ENCODE measurements at regions not wholly inside any gene's neighbourhood (a gene's known extent, or its start where the extent isn't known, plus 50 kb on each side); places are given as distances from the start of the nearest gene placed in this dataset.
"Not testable (repeated sequence)": the region's sequence is repeated elsewhere in the genome, so short reads cannot be mapped to it uniquely, and the experiment has no call there.

- no peak for DNase-seq
These were observed 498.6 kb downstream of the EBF1 start for GRCh38 chr5:158601118-158601517.

GRCh38 chr5:158600679-158601078 is 499.0 kb downstream of the EBF1 start:
- no peak for DNase-seq

DNA sequence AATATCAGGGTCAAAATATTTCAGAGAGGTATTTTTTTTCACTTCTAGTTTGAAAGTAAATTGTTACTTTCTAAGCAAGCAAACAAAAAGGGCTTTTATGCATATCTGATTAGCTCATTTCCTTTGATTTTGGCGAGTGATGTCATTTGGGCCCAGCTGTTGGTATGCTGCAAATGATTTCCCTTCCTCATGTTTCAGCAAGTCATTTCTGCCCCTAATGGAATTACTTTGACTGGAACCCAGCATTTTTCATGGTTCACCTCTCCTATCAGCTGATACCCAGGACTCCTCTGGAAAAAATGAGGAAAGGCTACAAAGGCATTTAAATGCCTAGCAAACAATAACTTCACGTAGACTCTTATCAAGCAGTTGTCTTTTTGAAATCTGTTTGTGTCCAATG is 500.6 kb downstream of the EBF1 start:
- no peak for DNase-seq

DNA sequence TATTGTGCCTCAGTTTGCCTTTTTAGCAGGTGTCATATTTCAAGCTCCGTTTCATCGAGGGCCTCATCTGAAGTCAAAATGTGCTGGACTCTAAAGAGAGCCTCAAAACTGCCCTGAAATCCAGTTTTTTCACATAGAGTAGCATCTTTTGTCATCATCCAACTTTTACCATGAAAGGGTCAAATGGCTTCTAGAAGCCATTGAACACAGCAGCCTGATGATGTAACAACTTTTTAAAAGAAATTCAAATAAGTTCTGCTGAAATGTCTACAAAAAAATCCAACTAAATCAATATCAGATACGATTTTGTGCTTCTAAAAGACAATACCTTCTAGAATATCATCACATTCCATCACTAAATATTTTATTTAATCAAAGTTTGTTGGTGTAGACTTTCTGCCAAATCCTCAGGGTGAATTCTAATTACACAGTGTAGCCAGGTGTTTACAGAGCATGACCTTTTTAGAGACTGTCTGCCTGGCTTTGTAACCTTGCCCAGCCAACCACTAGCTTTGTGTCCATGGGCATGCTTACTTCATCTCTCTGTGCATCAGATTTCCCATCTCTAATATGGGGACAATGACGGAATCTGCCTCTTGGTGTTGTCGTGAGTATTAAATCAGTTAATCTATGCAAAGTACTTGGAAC is 505.0 kb downstream of the EBF1 start:
- DNase-seq, result no peak

- no peak for DNase-seq
These were observed 505.8 kb downstream of the EBF1 start for GRCh38 chr5:158593925-158594324.

DNA sequence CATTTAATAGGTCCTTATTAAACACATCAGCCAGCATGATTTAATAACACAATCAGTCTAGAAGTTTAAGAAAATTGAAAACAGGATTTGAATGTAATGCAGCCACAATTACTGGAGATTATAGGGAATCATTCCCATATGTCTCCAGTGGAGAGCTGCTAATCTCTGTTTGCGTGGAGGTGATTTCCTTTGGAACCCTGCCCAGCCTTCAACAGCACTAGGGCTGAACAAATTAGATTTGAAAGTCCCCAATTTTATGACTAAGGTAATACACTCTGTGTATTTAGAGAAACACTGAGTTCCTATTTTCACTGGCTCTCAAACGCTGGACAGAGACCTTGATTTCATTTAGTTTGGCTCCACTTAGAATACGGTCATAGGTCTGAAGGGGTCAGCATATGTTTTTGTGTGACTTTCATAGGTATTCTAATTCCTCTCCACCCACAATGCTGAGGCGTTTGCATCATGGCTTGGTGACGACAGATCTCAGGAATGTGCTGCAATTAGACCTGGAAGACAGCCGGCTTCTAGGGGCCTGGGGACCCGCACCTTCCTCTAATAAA is 508.3 kb downstream of the EBF1 start:
- no peak for DNase-seq

- no peak for DNase-seq
These were observed 508.9 kb downstream of the EBF1 start for GRCh38 chr5:158590746-158591300.

DNA sequence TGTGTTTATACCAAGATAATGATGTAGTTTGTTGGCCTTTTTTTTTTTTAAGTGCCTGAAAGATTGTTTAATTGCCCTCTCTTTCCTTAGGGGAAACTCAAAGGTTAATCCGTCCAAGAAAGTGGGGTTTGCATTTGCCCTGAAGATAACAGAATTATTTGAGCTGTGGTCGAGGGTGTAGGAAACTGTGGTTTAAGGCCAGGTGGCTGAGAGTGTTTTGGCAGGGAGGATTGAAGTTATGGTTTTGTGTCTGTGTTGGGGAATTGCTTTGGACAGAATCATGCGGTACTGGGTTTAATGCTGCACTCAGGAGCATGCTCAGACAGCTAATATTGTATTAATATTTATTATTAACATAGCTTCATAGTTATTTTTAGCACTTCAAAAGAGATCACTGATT is 509.8 kb downstream of the EBF1 start:
- no peak for DNase-seq

DNA sequence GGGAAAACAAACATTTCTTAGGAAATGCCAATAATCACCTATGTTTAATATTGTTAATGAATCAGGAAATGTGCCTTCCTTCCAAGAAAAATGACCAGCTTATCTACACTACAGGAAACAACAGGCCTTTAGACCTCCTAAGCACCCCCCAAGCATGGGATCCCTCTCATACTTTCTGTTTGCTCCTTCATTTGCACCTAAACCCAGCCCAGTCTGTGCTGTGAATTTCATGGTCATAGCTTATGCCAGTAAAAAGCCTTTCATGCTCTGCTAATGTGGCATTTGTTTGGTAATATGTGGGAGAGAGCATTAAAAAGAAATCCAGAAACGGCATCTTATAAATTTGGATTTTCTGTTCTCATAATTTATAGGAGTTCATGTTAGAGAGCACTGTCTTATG is 511.1 kb downstream of the EBF1 start:
- no peak for DNase-seq

- DNase-seq, result no peak
These were observed 513.7 kb downstream of the EBF1 start for GRCh38 chr5:158586054-158586453.

DNA sequence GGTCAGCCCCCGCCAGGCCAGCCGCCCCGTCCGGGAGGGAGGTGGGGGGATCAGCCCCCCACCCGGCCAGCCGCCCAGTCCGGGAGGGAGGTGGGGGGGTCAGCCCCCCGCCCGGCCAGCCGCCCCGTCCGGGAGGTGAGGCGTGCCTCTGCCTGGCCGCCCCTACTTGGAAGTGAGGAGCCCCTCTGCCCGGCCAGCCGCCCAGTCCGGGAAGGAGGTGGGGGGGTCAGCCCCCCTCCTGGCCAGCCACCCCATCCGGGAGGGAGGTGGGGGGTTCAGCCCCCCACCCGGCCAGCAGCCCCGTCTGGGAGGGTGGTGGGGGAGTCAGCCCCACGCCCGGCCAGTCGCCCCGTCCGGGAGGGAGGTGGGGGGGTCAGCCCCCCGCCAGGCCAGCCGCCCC is 517.0 kb downstream of the EBF1 start:
- not testable (repeated sequence) for DNase-seq

- no peak for DNase-seq
These were observed 525.9 kb downstream of the EBF1 start for GRCh38 chr5:158573829-158574228.

GRCh38 chr5:158570502-158570901 is 529.2 kb downstream of the EBF1 start:
- no peak for DNase-seq

GRCh38 chr5:158569534-158569933 is 530.2 kb downstream of the EBF1 start:
- no peak for DNase-seq

DNA sequence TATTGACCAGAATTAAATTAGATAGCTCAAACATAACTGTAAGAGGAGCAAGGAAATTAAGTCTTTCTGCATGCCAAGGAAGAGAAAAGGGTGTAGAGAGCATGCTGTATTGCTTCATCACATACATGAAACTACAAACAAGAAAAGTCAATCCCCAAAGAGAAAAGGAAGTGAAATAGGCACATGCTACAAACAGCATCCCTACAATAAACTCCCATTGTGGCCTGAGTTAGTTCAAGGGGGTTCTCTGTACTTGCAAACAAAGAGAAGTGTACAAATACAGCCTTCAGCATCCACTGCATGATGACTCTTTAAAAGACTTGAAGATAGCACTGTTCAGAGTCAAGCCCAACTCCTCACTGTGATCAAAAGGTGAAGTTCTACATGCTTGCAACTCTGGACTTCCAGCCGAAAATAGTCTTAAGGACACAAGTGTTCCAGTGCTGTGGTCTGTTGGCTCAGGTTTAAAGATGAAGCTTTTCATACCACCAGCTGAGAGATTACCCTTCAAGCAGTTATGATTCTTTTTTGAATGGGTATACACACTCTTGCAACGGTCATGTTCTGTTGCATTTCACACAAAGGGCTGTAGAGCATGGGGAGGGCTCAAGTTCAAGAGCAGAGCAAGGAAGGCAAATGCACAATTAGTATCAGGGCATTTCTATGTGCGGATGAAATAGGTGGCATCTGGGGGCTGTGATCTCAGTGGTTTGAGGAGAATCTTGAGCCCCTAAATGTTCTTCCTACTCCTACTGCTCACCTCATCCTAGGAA is 534.5 kb downstream of the EBF1 start:
- DNase-seq, result no peak

DNA sequence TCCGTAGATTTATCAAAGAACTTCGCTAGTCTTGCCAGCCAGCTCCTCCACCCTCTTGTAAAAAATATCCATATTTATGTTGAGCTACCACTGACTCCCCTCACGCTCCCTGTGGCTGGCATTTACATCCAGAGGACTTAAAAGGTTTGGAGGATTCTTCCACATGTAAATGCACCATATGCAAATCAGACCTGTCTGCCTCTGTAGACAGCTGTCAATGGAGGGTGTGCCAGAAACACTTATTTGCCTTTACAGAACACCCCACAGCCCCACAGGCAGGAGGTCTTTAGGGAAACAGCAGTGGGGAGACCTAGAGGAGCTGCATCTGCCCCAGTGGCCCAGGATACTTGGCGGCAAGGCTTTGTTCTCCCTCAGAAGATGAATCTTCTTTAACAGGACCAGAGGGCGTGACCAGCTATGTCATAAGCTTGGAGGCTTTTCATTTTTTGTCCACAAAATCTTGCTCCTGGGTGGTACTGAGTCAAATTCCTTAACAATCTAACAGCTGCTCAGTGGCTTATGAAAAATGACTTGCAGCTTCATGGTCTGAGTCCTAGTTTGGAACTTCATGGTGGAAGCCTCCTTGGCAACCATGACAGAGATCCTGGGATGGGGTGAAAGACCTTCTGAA is 535.8 kb downstream of the EBF1 start:
- DNase-seq, result no peak

DNA sequence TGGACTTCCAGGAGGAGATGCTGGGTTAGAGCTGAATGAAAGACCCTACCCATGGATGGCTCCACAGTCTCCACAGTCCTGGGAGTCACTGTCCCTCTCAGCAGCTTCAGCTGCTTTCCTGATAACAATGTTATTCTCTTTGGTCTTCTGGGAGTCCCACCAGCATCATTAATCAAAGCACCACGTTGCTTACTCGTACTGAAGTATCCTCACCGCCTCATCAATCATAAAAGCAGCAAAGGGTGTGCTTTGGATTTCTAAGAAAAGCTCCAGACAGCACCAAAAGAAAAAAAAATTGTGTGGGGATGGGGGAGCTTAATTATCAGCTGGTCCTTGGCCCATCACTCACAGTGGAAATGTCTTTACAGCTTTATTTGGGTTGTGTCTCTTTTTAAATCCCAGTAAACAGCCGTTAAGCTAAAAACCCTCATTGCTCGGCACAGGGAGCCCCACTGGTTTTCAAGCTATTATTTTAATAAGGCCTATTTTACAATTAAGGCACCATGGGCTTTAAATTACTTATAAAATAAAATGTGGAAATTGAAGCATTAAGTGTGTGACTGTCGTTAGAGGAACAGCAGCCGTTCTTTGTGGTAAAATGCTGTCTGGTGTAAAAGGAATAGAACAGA is 538.0 kb downstream of the EBF1 start:
- no peak for DNase-seq

- no peak for DNase-seq
These were observed 539.5 kb downstream of the EBF1 start for GRCh38 chr5:158560170-158560569.

GRCh38 chr5:158559643-158560042 is 540.1 kb downstream of the EBF1 start:
- no peak for DNase-seq

DNA sequence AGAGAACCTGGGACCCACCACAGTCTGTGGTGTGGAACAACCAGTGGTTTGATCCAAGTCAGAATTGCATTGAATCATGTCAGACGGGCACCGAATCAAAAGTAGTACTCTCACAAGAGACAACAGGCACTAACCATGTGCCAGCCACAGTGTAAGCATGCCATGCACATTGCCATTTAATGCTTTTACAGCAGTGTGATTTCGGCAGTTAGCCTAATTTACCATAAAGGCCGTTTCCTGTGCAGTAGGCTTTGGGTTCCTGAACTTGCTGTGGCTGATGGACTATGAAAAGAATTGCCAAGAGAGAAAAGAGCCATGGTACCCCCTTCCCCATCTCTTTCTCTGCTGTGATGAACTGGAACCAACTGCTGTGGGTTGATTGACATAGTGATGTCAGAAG is 540.6 kb downstream of the EBF1 start:
- DNase-seq, result no peak

DNA sequence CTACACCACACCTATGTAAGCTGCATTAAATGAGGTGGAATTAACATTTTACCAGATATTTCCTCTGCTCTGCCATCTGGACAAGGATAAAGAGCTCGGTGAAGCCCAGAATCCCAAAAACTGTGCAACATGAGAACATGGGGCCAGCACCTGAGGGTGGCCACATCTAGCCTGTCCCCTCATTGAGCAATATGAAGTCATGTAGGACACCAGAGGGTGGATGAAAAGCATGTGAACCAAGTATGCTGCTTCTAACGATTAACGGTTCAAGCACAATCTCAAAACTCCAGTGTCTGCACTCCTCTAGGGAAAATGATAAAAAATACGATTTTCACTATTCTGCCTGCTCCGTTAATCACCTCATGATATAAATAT is 545.8 kb downstream of the EBF1 start:
- DNase-seq, result no peak

- no peak for DNase-seq
These were observed 546.3 kb downstream of the EBF1 start for GRCh38 chr5:158553195-158553961.

Data from stimulated activated CD4-positive, alpha-beta T cell treated with anti-CD3 and anti-CD28 coated beads, Interleukin-2, amount 100 ng/mL, for 48 hours (primary cell).